ENCODE measurements at regions not wholly inside any gene's neighbourhood (a gene's known extent, or its start where the extent isn't known, plus 50 kb on each side); places are given as distances from the start of the nearest gene placed in this dataset.

DNA sequence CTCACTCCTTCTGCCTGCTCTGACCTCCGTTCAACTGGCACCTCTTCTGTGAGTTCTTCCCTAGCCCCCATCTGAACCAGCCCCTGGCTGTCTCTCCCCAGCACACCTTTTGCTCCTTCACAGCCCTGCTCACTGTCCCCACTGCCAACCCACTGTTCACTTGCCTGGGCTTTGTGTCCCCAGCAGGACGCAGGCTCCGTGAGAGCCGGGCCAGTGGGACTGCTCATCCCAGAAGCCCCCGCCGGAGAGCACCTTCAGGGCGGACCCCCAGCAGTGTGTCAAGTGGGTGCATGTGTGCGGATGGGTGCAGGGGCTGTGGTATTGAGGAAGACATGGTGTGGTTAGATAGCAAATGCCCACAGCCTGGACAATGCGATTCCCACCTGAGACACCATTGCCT, 148.4 kb upstream of the RNF32 start:
- H3K9ac ChIP-seq (ENCODE audit: low read length): no peak overlapping the region
- DNase-seq (ENCODE audit: low read depth): no peak
- Mint-ChIP-seq H3K27me3 (ENCODE audit: low read depth, unreplicated experiment) (peaks cover 16% of the 10 kb centered on the region), H3K9me3 (ENCODE audit: unreplicated experiment) (no peaks in the 10 kb centered on the region), H3K4me3 (ENCODE audit: unreplicated experiment) (no peak overlapping the region), H3K4me1 (ENCODE audit: low read depth, unreplicated experiment) (no peaks in the 10 kb centered on the region), H3K27ac (ENCODE audit: unreplicated experiment) (no peak overlapping the region), H3K36me3 (ENCODE audit: low read depth, unreplicated experiment) (no peaks in the 10 kb centered on the region)
- H4K20me1 ChIP-seq (ENCODE audit: insufficient read depth, low read length): no peaks in the 10 kb centered on the region
- no peak overlapping the region for H2AFZ ChIP-seq (ENCODE audit: low read depth, low read length)
- H3K27ac ChIP-seq (ENCODE audit: low read depth, low read length): no peak overlapping the region
- no peak for FAIRE-seq
- TF ChIP-seq EZH2 (IDR thresholded peaks at IDR 0.05; ENCODE audit: insufficient read depth, low read length): no peak
- TF ChIP-seq CTCF (IDR thresholded peaks at IDR 0.05; ENCODE audit: insufficient read depth, low read depth, low read length): no peak
- H3K4me2 ChIP-seq (ENCODE audit: low read length): no peak overlapping the region
- no peaks in the 10 kb centered on the region for H3K9me3 ChIP-seq (ENCODE audit: insufficient read depth, low read depth, low read length)
- no peaks in the 10 kb centered on the region for H3K36me3 ChIP-seq (ENCODE audit: insufficient read depth, low read length)
- no peak overlapping the region for H3K4me3 ChIP-seq (ENCODE audit: insufficient read depth, low read depth, low read length)
- H3K79me2 ChIP-seq (ENCODE audit: insufficient read depth, low read length): no peaks in the 10 kb centered on the region
- H3K4me1 ChIP-seq (ENCODE audit: insufficient read depth, low read length): no peaks in the 10 kb centered on the region
- no peaks in the 10 kb centered on the region for H3K27me3 ChIP-seq (ENCODE audit: insufficient read depth, low read length)

- Histone ChIP-seq H3K9me3 (ENCODE audit: insufficient read depth, low read depth, low read length) (no peaks in the 10 kb centered on the region), H4K20me1 (ENCODE audit: insufficient read depth, low read length) (no peaks in the 10 kb centered on the region), H3K27ac (ENCODE audit: low read depth, low read length) (no peak overlapping the region), H3K36me3 (ENCODE audit: insufficient read depth, low read length) (no peaks in the 10 kb centered on the region), H3K4me1 (ENCODE audit: insufficient read depth, low read length) (no peaks in the 10 kb centered on the region), H3K27me3 (ENCODE audit: insufficient read depth, low read length) (no peaks in the 10 kb centered on the region), H3K79me2 (ENCODE audit: insufficient read depth, low read length) (no peaks in the 10 kb centered on the region), H3K9ac (ENCODE audit: low read length) (no peak overlapping the region), H3K4me2 (ENCODE audit: low read length) (no peak overlapping the region), H2AFZ (ENCODE audit: low read depth, low read length) (no peak overlapping the region), H3K4me3 (ENCODE audit: insufficient read depth, low read depth, low read length) (no peak overlapping the region)
- Mint-ChIP-seq H3K27ac (ENCODE audit: unreplicated experiment) (no peak overlapping the region), H3K36me3 (ENCODE audit: low read depth, unreplicated experiment) (no peaks in the 10 kb centered on the region), H3K27me3 (ENCODE audit: low read depth, unreplicated experiment) (peaks cover 14% of the 10 kb centered on the region), H3K9me3 (ENCODE audit: unreplicated experiment) (no peaks in the 10 kb centered on the region), H3K4me3 (ENCODE audit: unreplicated experiment) (no peak overlapping the region), H3K4me1 (ENCODE audit: low read depth, unreplicated experiment) (no peaks in the 10 kb centered on the region)
- TF ChIP-seq CTCF (IDR thresholded peaks at IDR 0.05; ENCODE audit: insufficient read depth, low read depth, low read length) (no peak), EZH2 (IDR thresholded peaks at IDR 0.05; ENCODE audit: insufficient read depth, low read length) (no peak)
- FAIRE-seq: no peak
- DNase-seq (ENCODE audit: low read depth): no peak
Observed at GRCh38 chr7:156491435-156491834, 149.1 kb upstream of the RNF32 start.

DNA sequence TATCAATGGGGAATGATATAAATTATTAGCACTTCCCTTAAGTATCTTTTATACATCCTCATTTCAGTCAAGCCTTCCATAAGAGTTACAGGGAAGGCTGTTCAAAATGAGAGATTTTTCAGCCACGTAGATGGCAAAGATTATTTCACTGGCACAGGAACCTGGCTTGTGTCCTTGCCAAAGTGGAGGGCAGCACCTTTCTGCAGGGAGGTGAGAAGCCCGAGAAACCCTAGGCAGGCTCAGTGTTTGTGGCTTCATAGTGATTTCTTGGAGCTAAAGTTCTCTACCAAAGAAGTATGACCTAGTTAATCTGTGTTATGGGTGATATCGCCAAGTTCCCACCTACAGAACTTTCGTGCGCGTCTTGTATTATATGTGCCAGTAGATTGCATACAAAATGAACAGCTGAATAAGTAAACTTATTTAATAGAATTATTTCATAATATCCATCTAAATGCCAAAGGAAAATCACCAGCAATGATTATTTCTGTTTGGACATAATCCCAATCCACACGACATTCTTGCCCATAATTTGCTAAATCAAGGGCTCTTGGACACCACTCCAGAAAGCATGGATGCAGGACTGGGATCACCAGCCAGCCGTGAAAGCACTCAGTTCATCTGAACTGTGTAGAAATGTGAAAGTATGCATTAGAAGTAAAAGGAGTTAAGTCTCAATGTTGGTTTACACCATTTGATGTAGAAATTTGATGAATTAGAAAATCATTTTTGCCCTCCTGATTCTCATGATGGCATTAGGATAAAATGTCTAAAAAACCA, 150.4 kb upstream of the RNF32 start:
- Histone ChIP-seq H3K27ac (ENCODE audit: low read depth, low read length) (no peak overlapping the region), H4K20me1 (ENCODE audit: insufficient read depth, low read length) (no peaks in the 10 kb centered on the region), H3K79me2 (ENCODE audit: insufficient read depth, low read length) (no peaks in the 10 kb centered on the region), H3K9ac (ENCODE audit: low read length) (no peak overlapping the region), H2AFZ (ENCODE audit: low read depth, low read length) (no peak overlapping the region), H3K9me3 (ENCODE audit: insufficient read depth, low read depth, low read length) (no peaks in the 10 kb centered on the region), H3K4me2 (ENCODE audit: low read length) (no peak overlapping the region), H3K27me3 (ENCODE audit: insufficient read depth, low read length) (no peaks in the 10 kb centered on the region), H3K36me3 (ENCODE audit: insufficient read depth, low read length) (no peaks in the 10 kb centered on the region), H3K4me3 (ENCODE audit: insufficient read depth, low read depth, low read length) (no peak overlapping the region), H3K4me1 (ENCODE audit: insufficient read depth, low read length) (no peaks in the 10 kb centered on the region)
- Mint-ChIP-seq H3K27me3 (ENCODE audit: low read depth, unreplicated experiment) (peaks cover 10% of the 10 kb centered on the region), H3K36me3 (ENCODE audit: low read depth, unreplicated experiment) (no peaks in the 10 kb centered on the region), H3K9me3 (ENCODE audit: unreplicated experiment) (no peaks in the 10 kb centered on the region), H3K27ac (ENCODE audit: unreplicated experiment) (no peak overlapping the region), H3K4me1 (ENCODE audit: low read depth, unreplicated experiment) (no peaks in the 10 kb centered on the region), H3K4me3 (ENCODE audit: unreplicated experiment) (no peak overlapping the region)
- TF ChIP-seq EZH2 (IDR thresholded peaks at IDR 0.05; ENCODE audit: insufficient read depth, low read length): no peak
- TF ChIP-seq CTCF (IDR thresholded peaks at IDR 0.05; ENCODE audit: insufficient read depth, low read depth, low read length): no peak
- no peak for FAIRE-seq
- DNase-seq (ENCODE audit: low read depth): no peak
